OCI-LY7 (cell line): ENCODE measurements at regions not wholly inside any gene's neighbourhood (a gene's known extent, or its start where the extent isn't known, plus 50 kb on each side); places are given as distances from the start of the nearest gene placed in this dataset.

Experiments used
- BruUV-seq: library from RNA; stranded (reverse); fragments of 400-500 nt; replicated peaks from 2 replicates; lab custom pipeline; 2021; lab: Mats Ljungman, UMichigan
- CTCF ChIA-PET: fragments of 300-600 bp; sonication (Branson Sonifier 250); formaldehyde crosslinking; loops from one replicate; lab custom pipeline; 2022; ENCODE audit warnings: antibody characterized with exemption; ENCODE audit not compliant: unreplicated experiment; lab: Charles Lee
- POLR2A ChIA-PET: fragments of 300-600 bp; sonication (Branson Sonifier 250); formaldehyde crosslinking; loops from one replicate; lab custom pipeline; 2022; ENCODE audit warnings: antibody characterized with exemption; lab: Charles Lee
- DNase-seq: peaks from one replicate; pipeline ENCODE4 v3.0.0-alpha.2; 2015; ENCODE audit warnings: low spot score
- H2AFZ ChIP-seq: fragments of 200-600 bp; sonication (generic), shearing (Covaris generic); 2 replicates; pipeline ENCODE4 v1.6.1; 2014; ENCODE audit warnings: mild to moderate bottlenecking, antibody characterized with exemption, low read length, moderate library complexity
- H3K27ac ChIP-seq: fragments of 200-600 bp; sonication (generic); 2 replicates; pipeline ENCODE4 v1.5.1; 2014; ENCODE audit warnings: mixed run types, low read depth, mild to moderate bottlenecking, moderate library complexity, low read length, inconsistent platforms; ENCODE audit not compliant: poor library complexity, severe bottlenecking
- H3K36me3 ChIP-seq: fragments of 200-600 bp; sonication (generic); 2 replicates; pipeline ENCODE4 v1.6.1; 2014; ENCODE audit warnings: mild to moderate bottlenecking, antibody characterized with exemption, low read length, moderate library complexity, mixed read lengths; ENCODE audit not compliant: insufficient read depth
- H3K4me1 ChIP-seq: fragments of 200-600 bp; sonication (generic); 2 replicates; pipeline ENCODE4 v1.5.1; 2014; ENCODE audit warnings: mild to moderate bottlenecking, low read length; ENCODE audit not compliant: insufficient read depth, poor library complexity, severe bottlenecking
- H3K4me2 ChIP-seq: fragments of 200-600 bp; sonication (generic); 2 replicates; pipeline ENCODE4 v1.6.1; 2014; ENCODE audit warnings: mild to moderate bottlenecking, low read length
- H3K4me3 ChIP-seq: fragments of 200-600 bp; sonication (generic); 2 replicates; pipeline ENCODE4 v1.5.1; 2014; ENCODE audit warnings: mild to moderate bottlenecking, low read depth, low read length; ENCODE audit not compliant: poor library complexity, severe bottlenecking
- H3K79me2 ChIP-seq: fragments of 200-600 bp; sonication (generic); 2 replicates; pipeline ENCODE4 v1.6.1; 2016; ENCODE audit warnings: low read depth, mild to moderate bottlenecking, low read length, moderate library complexity, mixed read lengths; ENCODE audit not compliant: insufficient read depth
- H3K9me2 ChIP-seq: fragments of 200-600 bp; sonication (generic); 2 replicates; pipeline ENCODE4 v1.6.1; 2016; ENCODE audit warnings: mild to moderate bottlenecking, low read length, mixed read lengths; ENCODE audit not compliant: insufficient read depth
- H3K9me3 ChIP-seq: fragments of 200-600 bp; sonication (generic); 2 replicates; pipeline ENCODE4 v1.6.1; 2014; ENCODE audit warnings: mild to moderate bottlenecking, mixed run types, low read length, mixed read lengths
- H4K20me1 ChIP-seq: fragments of 200-600 bp; sonication (generic); 2 replicates; pipeline ENCODE4 v1.6.1; 2014; ENCODE audit warnings: mild to moderate bottlenecking, antibody characterized with exemption, low read length, moderate library complexity, mixed read lengths; ENCODE audit not compliant: insufficient read depth
- CTCF ChIP-seq: fragments of 200-600 bp; sonication (generic); conservative IDR thresholded peaks from 2 replicates; pipeline ENCODE4 v1.5.1; 2014; ENCODE audit warnings: mild to moderate bottlenecking, antibody characterized with exemption, low read length, moderate library complexity, mixed read lengths
- EZH2phosphoT487 ChIP-seq: fragments of 200-600 bp; sonication (generic); IDR thresholded peaks from 2 replicates; pipeline ENCODE4 v1.6.1; 2018; ENCODE audit warnings: low read depth, borderline replicate concordance, mild to moderate bottlenecking, mixed run types, antibody characterized with exemption, low read length, moderate library complexity, mixed read lengths
- intact Hi-C: fragments of 100-400 bp; cut with micrococcal nuclease; formaldehyde crosslinking; loops from one replicate; pipeline ENCODE4 v1.10.0; 2022; ENCODE audit not compliant: unreplicated experiment

GRCh38 chr13:72537782-72538181, 189.6 kb downstream of the MZT1 start:
- Histone ChIP-seq H3K27ac (no peak overlapping the region), H3K4me2 (no peak overlapping the region), H3K4me1 (no peaks in the 10 kb centered on the region), H3K4me3 (no peak overlapping the region), H3K9me2 (no peaks in the 10 kb centered on the region), H3K36me3 (no peaks in the 10 kb centered on the region), H3K9me3 (no peaks in the 10 kb centered on the region), H4K20me1 (no peaks in the 10 kb centered on the region), H3K79me2 (no peaks in the 10 kb centered on the region), H2AFZ (no peak overlapping the region)
- intact Hi-C loops, result no loop called here
- ChIA-PET POLR2A (interaction anchor here (0.6 to 0.7 kb wide), 2 partner anchors 1206 to 1754 kb away, joined by 3 read pairs; no protein-coding TSS in a partner anchor), CTCF (no interaction called here)
- no peak for DNase-seq
- BruUV-seq, result no TSS peak
- TF ChIP-seq EZH2phosphoT487 (no peak), CTCF (no peak)

- Histone ChIP-seq H3K9me3 (no peaks in the 10 kb centered on the region), H3K27ac (no peak overlapping the region), H3K4me3 (no peak overlapping the region), H3K36me3 (no peaks in the 10 kb centered on the region), H4K20me1 (no peaks in the 10 kb centered on the region), H3K4me1 (no peaks in the 10 kb centered on the region), H3K9me2 (no peaks in the 10 kb centered on the region), H2AFZ (no peak overlapping the region), H3K4me2 (no peak overlapping the region), H3K79me2 (no peaks in the 10 kb centered on the region)
- BruUV-seq, result no TSS peak
- no peak for DNase-seq
- intact Hi-C loops, result no loop called here
- TF ChIP-seq CTCF (no peak), EZH2phosphoT487 (no peak)
- POLR2A ChIA-PET, result interaction anchor here (0.7 kb wide), 1 partner anchor 1754 kb away, joined by 3 read pairs; no protein-coding TSS in a partner anchor
- CTCF ChIA-PET, result no interaction called here
Measured at GRCh38 chr13:72537395-72537780, 190.0 kb downstream of the MZT1 start.

- POLR2A ChIA-PET, result interaction anchor here (0.6 kb wide), 1 partner anchor 443 kb away, joined by 4 read pairs; no protein-coding TSS in a partner anchor
- no peaks in the 10 kb centered on the region for H3K9me3 ChIP-seq
- CTCF ChIA-PET, result no interaction called here
- H4K20me1 ChIP-seq, result no peaks in the 10 kb centered on the region
- H3K36me3 ChIP-seq, result no peaks in the 10 kb centered on the region
- TF ChIP-seq EZH2phosphoT487 (no peak), CTCF (no peak)
- H3K4me2 ChIP-seq, result no peak overlapping the region
- DNase-seq, result no peak
- intact Hi-C loops, result no loop called here
- H2AFZ ChIP-seq, result no peak overlapping the region
- no peaks in the 10 kb centered on the region for H3K79me2 ChIP-seq
- BruUV-seq, result no TSS peak
- no peaks in the 10 kb centered on the region for H3K9me2 ChIP-seq
- no peaks in the 10 kb centered on the region for H3K4me1 ChIP-seq
- no peak overlapping the region for H3K27ac ChIP-seq
- H3K4me3 ChIP-seq, result no peak overlapping the region
Measured at GRCh38 chr13:72536714-72537394, 190.6 kb downstream of the MZT1 start.
